Peyer's patch (tissue), 4 donors: ENCODE measurements at regions not wholly inside any gene's neighbourhood (a gene's known extent, or its start where the extent isn't known, plus 50 kb on each side); places are given as distances from the start of the nearest gene placed in this dataset.

Source experiments
- CTCF ChIP-seq, 6 experiments: fragments of 450-650 bp in 4 of 6; fragments of 200-600 bp in 2 of 6; sonication (generic) in 1 of 6; IDR thresholded peaks; one replicate each; pipeline ENCODE4 v1.5.1; 2017 to 2019; ENCODE audit warnings: antibody characterized with exemption in 6 of 6, mild to moderate bottlenecking in 3 of 6, moderate library complexity in 1 of 6
- POLR2A ChIP-seq, 2 donors: fragments of 450-650 bp; IDR thresholded peaks; one replicate each; pipeline ENCODE4 v1.5.1; 2017; ENCODE audit warnings: antibody characterized with exemption in 2 of 2, mild to moderate bottlenecking in 2 of 2, moderate library complexity in 2 of 2

GRCh38 chr12:60066655-60067054, 470.8 kb downstream of the SLC16A7 start:
- TF ChIP-seq POLR2A (IDR thresholded peaks at IDR 0.05) (no peak), CTCF (IDR thresholded peaks at IDR 0.05) (no peak)
